Left ventricle myocardium superior (tissue), 1 donor: ENCODE measurements at regions not wholly inside any gene's neighbourhood (a gene's known extent, or its start where the extent isn't known, plus 50 kb on each side); places are given as distances from the start of the nearest gene placed in this dataset.
A peak's percentile ranks its signal among the peaks of the same experiment; 100 is the strongest.
"Not testable (repeated sequence)": the region's sequence is repeated elsewhere in the genome, so short reads cannot be mapped to it uniquely, and the experiment has no call there.

Experiments used
- ATAC-seq: fragments of 200-7000 bp; cut with Tn5 transposase; one replicate; pipeline ENCODE4 v1.9.1; 2020; ENCODE audit warnings: mild to moderate bottlenecking, moderate library complexity
- DNase-seq: peaks from one replicate; pipeline ENCODE4 v3.0.0-alpha.2; 2020
- intact Hi-C: fragments of 100-400 bp; cut with micrococcal nuclease; formaldehyde crosslinking; loops from one replicate; pipeline ENCODE4 v1.11.0; 2022
- donor health status: DM: no; HTN: yes; CAD: no; lungs with severe emphysema.

DNA sequence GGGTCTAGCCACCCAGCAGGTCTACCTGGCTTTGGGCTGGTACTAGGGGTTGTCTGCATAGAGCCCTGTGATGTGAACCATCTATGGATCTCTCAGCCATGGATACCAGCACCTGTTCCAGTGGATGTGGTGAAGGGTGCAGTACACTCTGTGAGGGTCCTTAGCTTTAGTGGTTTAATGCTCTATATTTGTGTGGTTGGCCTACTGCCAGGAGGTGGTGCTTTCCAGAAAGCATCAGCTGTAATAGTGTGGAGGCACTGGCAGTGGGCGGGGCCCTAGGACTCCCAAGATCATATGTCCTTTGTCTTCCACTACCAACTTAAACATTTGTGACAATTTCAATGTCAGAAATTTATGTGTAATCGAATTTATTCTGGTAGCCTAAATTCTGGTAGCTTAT, 1065.1 kb downstream of the RPIA start:
- ATAC-seq, intact Hi-C loops, DNase-seq: not testable (repeated sequence)

DNA sequence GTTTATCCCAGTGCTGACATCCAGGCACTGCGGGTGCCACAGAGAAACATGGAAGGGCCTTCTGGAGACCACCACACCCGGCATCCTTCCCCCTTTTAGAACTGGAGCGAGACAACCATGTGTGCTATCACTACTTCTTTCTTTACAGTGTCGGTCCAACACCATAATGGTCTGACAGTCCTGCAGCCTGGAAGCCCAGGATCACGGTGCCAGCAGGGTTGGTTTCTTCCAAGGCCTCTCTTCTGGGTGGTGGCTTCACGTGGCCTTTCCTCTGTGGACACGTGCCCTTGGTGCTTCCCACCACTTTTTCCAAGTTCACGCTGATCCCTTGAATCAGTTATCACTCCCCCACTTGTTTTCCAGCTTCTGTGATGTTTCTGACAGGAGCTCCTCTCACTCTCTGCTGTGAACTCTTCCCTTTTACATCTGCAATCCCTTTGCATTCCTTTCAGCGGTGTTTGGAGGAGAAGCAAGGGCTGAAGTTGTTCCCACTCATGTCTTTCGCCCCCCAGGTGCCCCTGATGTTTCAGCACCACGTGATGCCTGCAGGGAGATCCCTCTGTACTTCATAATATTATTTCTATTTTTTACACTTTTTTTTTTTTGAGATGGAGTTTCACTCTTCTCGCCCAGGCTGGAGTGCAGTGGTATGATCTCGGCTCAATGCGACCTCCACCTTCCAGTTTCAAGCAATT, 1067.0 kb downstream of the RPIA start:
- DNase-seq, intact Hi-C loops, ATAC-seq: not testable (repeated sequence)

GRCh38 chr2:89760762-89761161, 1069.3 kb downstream of the RPIA start:
- ATAC-seq, DNase-seq, intact Hi-C loops: not testable (repeated sequence)

DNA sequence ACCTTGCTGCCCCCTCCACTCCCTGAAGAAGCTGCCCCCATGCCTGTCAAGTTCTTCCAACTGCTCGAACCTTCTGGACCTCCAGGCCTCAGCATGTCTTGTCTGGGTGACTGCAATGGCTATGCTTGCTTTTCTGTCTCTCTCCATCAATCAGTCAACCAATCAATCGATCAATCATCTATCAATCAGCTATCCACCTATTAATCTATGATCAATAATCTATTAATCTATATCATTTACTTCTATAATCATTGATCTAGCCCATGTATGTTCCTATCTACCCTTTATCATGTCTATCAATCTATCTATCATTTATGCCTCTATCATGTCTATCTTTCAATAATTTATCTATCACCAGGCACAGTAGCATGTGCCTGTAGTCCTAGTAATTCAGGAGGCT, 1069.7 kb downstream of the RPIA start:
- intact Hi-C loops, DNase-seq: not testable (repeated sequence)

GRCh38 chr2:89761863-89762262, 1070.4 kb downstream of the RPIA start:
- intact Hi-C loops, DNase-seq, ATAC-seq: not testable (repeated sequence)

More for the DNA sequence above, 1069.7 kb downstream of the RPIA start:
- not testable (repeated sequence) for ATAC-seq

GRCh38 chr2:89762461-89763253, 1071.2 kb downstream of the RPIA start:
- intact Hi-C loops, DNase-seq, ATAC-seq: not testable (repeated sequence)

DNA sequence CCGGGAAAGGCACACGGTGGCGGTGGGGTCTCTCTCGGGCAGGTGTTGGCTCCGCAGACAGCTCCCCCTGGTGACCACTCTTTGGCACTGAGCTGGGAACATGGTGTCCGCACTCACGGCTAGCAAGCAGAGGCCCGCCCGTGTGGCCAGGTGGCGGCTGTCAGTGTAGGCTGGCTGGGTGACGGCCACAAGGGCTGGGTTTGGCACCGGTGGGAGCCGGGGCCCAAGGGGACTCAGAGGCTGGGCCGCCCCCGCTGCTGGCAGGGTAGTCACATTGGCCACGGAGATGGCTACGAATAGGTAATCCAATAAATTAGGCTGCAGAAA, 1071.7 kb downstream of the RPIA start:
- intact Hi-C loops, result no loop called here
- no peak for ATAC-seq

DNA sequence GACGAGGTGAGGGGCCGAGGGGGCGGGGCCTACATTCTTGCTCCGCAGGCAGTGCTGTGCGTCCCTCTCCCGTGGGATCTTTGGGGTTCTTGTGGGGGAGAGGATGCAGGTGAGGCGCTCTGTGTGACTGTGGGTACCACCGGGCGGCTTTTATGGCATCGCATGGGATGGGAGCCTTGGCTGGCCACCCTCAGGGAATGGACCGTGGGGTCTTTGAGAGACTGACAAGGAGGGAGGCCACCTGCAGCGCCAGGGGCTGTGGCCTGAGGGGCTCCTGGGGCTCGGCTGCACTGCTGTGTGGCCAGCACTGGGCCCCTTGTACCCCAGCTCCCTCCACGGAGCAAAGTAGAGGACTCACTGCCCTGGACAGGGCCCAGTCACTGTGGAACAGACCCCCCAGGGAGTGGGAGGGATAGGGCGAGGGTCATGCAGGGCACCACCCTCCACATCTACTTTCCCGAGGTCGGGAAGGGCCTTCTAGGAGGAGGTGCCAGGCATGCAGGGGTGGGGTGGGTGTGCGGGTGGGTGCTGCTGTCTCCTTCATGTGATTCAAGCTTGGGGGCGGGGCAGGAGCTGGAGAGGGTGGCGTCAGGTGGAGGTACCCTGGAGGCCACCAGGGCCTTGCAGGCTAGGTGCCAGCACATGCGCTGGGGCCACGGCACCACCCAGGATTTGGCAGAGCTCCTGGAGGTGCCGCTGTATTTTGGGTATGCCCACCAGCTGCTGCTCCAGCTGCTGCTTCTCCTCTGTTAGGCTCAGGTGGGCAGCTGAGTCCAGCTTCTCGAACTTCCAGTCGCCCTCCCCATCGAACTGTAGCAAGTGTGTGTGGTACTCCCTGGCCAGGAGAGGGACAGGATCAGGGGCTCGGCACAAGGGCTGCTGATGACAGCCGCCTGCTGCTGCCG, 1072.4 kb downstream of the RPIA start:
- ATAC-seq, result no peak
- intact Hi-C loops, result no loop called here
- peak; percentile 29 for DNase-seq

More for the DNA sequence above, 1071.7 kb downstream of the RPIA start:
- peak; percentile 28 for DNase-seq

DNA sequence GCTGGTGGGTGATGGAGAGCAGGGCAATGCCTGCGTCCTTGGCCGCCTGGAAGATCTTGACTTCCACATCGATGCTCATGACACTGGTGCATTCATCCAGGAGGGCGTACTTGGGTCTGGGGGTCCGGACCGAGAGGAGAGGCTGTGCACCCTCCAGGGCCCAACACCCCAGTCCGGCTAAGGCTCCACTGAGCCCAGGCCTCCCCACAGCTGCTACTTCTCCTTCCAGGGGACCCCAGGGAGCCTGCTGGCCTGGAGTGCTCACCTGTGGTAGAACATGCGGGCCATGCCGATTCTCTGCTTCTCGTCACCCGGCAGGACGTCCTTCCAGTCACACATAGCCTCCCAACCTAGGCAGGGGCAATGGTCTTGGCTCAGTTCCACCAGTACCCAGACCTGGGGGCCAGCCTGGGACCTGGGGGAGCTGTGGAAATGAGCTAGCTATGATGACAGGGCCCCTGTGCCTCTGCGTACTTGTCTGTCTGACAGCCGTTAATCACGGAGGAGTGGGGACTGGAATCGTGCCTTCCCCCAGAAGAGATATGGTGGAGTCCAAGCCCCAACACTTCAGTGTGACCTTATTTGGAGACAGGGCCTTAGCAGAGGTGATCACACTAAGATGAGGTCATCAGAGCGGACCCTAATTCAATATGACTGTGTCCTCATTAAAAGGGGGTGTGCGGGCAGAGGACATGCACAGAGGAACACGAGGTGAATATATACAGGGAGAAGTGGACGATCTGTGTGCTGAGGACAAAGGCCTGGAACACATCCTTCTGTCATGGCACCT, 1073.3 kb downstream of the RPIA start:
- ATAC-seq, intact Hi-C loops: not testable (repeated sequence)
- peak; percentile 23 for DNase-seq

DNA sequence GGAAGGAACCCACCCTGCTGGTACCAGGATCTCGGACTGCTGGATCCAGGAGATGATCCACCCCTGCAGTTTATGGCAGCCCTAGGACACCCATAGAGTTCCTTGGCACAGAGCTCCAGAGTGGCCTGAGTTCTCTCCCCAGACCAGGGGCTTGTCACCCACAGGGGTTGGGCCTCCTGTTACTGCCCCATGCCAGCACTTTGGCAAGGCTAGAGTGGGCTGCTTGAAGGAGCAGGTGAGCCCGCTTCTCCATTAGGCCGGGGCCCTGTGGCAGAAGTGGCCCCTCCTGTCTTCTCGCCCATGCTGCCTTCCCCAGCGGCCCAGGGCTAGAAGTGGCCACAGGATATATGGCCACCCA, 1073.9 kb downstream of the RPIA start:
- intact Hi-C loops, ATAC-seq: not testable (repeated sequence)
- peak; percentile 17 for DNase-seq

- ATAC-seq, intact Hi-C loops: not testable (repeated sequence)
- peak; percentile 29 for DNase-seq
These were observed 1074.9 kb downstream of the RPIA start for GRCh38 chr2:89766141-89766990.

DNA sequence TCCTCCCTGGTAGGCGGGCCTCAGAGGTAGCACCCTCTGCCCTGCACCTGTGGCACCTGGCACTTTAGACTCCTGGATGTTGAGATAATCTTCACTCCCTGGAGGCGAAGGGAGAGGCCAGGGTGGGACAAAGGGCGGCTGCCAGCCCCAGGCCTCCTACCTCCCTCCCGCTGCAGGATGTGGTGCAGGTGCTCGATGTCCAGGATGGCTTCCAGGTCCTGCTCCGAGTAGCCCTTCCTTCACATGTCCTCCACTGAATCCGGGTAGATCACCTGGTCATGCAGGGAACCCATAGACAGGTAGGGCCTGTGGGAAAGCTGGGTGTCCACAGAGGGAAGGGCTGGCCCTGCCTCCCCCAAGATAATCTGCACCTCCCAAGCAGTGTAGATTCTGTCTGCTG, 1075.6 kb downstream of the RPIA start:
- DNase-seq, ATAC-seq, intact Hi-C loops: not testable (repeated sequence)

GRCh38 chr2:89767572-89768435, 1076.3 kb downstream of the RPIA start:
- DNase-seq (peak; percentile 54), ATAC-seq (no peak)
- intact Hi-C loops, result no loop called here

DNA sequence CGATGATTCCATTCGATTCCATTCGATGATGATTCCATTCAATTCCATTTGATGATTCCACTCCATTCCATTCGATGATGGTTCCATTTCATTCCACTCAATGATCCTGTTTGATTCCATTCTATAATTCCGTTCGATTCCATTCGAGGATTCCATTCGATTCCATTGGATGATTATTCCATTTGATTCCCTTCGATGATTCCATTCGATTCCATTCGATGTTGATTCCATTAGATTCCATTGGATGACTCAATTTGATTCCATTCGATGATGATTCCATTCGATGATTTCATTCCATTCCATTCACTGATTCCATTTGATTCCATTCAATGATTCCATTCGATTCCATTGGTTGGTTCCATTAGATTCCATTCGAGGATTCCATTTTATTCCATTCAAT, 1084.4 kb downstream of the RPIA start:
- DNase-seq, result no peak
- intact Hi-C loops, result loop anchor here (5.0 kb wide), 1 partner anchor 41 kb away; no protein-coding TSS in a partner anchor
- no peak for ATAC-seq

GRCh38 chr2:89780318-89780717, 1088.8 kb downstream of the RPIA start:
- ATAC-seq (no peak), DNase-seq (no peak)
- intact Hi-C loops, result no loop called here

DNA sequence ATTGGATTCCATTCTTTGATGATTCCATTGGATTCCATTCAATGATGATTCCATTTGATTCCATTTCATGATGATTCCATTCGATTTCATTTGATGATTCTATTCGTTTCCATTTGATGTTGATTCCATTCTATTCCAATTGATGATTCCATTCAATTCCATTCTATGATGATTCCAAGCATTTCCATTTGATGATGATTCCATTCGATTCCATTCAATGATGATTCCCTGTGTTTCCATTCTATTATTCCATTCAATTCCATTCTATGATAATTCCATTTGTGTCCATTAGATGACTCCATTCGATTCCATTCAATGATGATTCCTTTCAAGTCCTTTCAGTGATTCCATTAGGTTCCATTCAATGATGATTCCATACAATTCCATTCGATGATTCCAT, 1090.5 kb downstream of the RPIA start:
- DNase-seq (no peak), ATAC-seq (no peak)
- intact Hi-C loops, result no loop called here

DNA sequence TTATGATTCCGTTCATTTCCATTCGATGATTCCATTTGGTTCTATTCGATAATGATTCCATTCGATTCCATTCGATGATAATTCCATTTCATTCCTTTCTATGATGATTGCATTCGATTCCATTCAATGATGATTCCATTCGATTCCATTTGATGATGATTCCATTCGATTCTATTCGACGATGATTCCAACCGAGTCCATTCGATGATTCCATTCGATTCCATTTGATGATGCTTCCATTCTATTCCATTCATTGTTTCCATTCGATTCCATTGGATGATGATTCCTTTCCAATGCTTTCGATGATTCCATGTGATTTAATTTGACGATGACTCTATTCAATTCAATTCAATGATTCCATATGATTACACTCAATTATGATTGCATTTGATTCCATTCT, 1093.5 kb downstream of the RPIA start:
- DNase-seq, result no peak
- intact Hi-C loops, result no loop called here
- ATAC-seq, result no peak
